HepG2 (cell line): ENCODE measurements at regions not wholly inside any gene's neighbourhood (a gene's known extent, or its start where the extent isn't known, plus 50 kb on each side); places are given as distances from the start of the nearest gene placed in this dataset.

Source experiments
- ATAC-seq: fragments of 200-7000 bp; cut with Tn5 transposase; 3 replicates; pipeline ENCODE4 v1.9.1; 2020; ENCODE audit warnings: mild to moderate bottlenecking, moderate library complexity
- BruUV-seq: library from RNA; stranded (reverse); fragments of 400-500 nt; replicated peaks from 2 replicates; lab custom pipeline; 2021; lab: Mats Ljungman, UMichigan
- CTCF ChIA-PET: fragments of 300-600 bp; formaldehyde crosslinking; extraction: SDS; loops from one replicate; lab custom pipeline; 2021; ENCODE audit warnings: low total read pairs, inconsistent platforms, low intra/inter-chr PET ratio; lab: Yijun Ruan, JAX
- POLR2A ChIA-PET: fragments of 350-600 bp; sonication (Branson Sonifier 250); formaldehyde crosslinking; loops from one replicate; lab custom pipeline; 2020; ENCODE audit warnings: antibody characterized with exemption, inconsistent platforms; lab: Yijun Ruan, JAX
- DNase-seq: peaks from one replicate; pipeline ENCODE4 v3.0.0-alpha.2; 2015; ENCODE audit warnings: low spot score
- FAIRE-seq: peaks from 3 replicates; lab custom pipeline; 2011; peaks lifted over from hg19 to GRCh38; lab: Jason Lieb, UNC
- H2AFZ ChIP-seq: one replicate; pipeline ENCODE4 v1.6.1; 2011; ENCODE audit warnings: low read length, inconsistent platforms
- H3K27ac ChIP-seq: fragments of 300-600 bp; 3 replicates; pipeline ENCODE4 v1.8.0; 2011; ENCODE audit warnings: mixed run types, mild to moderate bottlenecking, mixed read lengths, low read length, inconsistent platforms; ENCODE audit not compliant: insufficient read depth; ENCODE audit errors: extremely low read length
- H3K27me3 ChIP-seq, 2 experiments: fragments of 200-600 bp in 1 of 2; 2 replicates in 1 of 2; 3 replicates in 1 of 2; pipeline versions ENCODE4 v1.6.0 to v1.8.0; 2011; ENCODE audit warnings: low read length in 2 of 2, mild to moderate bottlenecking in 2 of 2, moderate library complexity in 2 of 2, inconsistent platforms in 1 of 2; ENCODE audit not compliant: insufficient read depth in 2 of 2, control insufficient read depth in 1 of 2
- H3K36me3 ChIP-seq, 2 experiments: fragments of 200-600 bp in 1 of 2; replicated peaks in 1 of 2; 2 replicates in 1 of 2; 3 replicates in 1 of 2; pipeline versions ENCODE4 v1.5.1 to v1.8.0; 2011; ENCODE audit warnings: low read length in 2 of 2, inconsistent platforms in 1 of 2; ENCODE audit not compliant: insufficient read depth in 2 of 2, control insufficient read depth in 1 of 2
- H3K4me1 ChIP-seq: 2 replicates; pipeline ENCODE4 v1.5.1; 2012; ENCODE audit warnings: low read length, inconsistent platforms; ENCODE audit not compliant: insufficient read depth
- H3K4me2 ChIP-seq: 2 replicates; pipeline ENCODE4 v1.6.0; 2011; ENCODE audit warnings: low read depth, low read length, inconsistent platforms
- H3K4me3 ChIP-seq, 3 experiments: fragments of 200-600 bp in 1 of 3; sonication (generic), shearing (Covaris generic) in 1 of 3; replicated peaks in 1 of 3; 2 replicates each; pipeline ENCODE4 v1.5.1; 2011 to 2016; ENCODE audit warnings: low read length in 3 of 3, inconsistent platforms in 2 of 3, low read depth in 2 of 3, mild to moderate bottlenecking in 2 of 3, control low read depth in 1 of 3, mixed read lengths in 1 of 3; ENCODE audit not compliant: insufficient read depth in 1 of 3
- H3K79me2 ChIP-seq: one replicate; pipeline ENCODE4 v1.6.1; 2011; ENCODE audit warnings: low read length, inconsistent platforms; ENCODE audit not compliant: insufficient read depth
- H3K9ac ChIP-seq: 2 replicates; pipeline ENCODE4 v1.6.0; 2011; ENCODE audit warnings: mild to moderate bottlenecking, low read depth, low read length, inconsistent platforms; ENCODE audit not compliant: insufficient read depth
- H3K9me3 ChIP-seq: 2 replicates; pipeline ENCODE4 v1.5.1; 2012; ENCODE audit warnings: mild to moderate bottlenecking, low read length
- H4K20me1 ChIP-seq: 2 replicates; pipeline ENCODE4 v1.6.0; 2011; ENCODE audit warnings: inconsistent platforms, mild to moderate bottlenecking, low read length, moderate library complexity; ENCODE audit not compliant: insufficient read depth
- ASH2L ChIP-seq: fragments of 300-600, 200-600 bp; sonication (generic); IDR thresholded peaks from 2 replicates; pipeline ENCODE4 v1.7.0; 2017; ENCODE audit warnings: low read depth, mild to moderate bottlenecking, moderate library complexity, mixed read lengths, low read length; ENCODE audit not compliant: insufficient read length
- ELF1 ChIP-seq: sonication (generic); formaldehyde crosslinking; IDR thresholded peaks from 2 replicates; pipeline ENCODE4 v1.4.0; 2020; ENCODE audit warnings: missing genetic modification reagents
- FOXO4 ChIP-seq: sonication (generic); formaldehyde crosslinking; conservative IDR thresholded peaks from 2 replicates; pipeline ENCODE4 v1.8.1; 2023; ENCODE audit warnings: missing genetic modification reagents
- GABPB1 ChIP-seq: IDR thresholded peaks from 2 replicates; pipeline ENCODE4 v1.6.1; 2016; ENCODE audit warnings: mild to moderate bottlenecking, missing genetic modification reagents, moderate library complexity, missing compliant biosample characterization
- GPN1 ChIP-seq: sonication (generic); formaldehyde crosslinking; IDR thresholded peaks from 2 replicates; pipeline ENCODE4 v1.5.1; 2020; ENCODE audit warnings: missing genetic modification reagents, borderline replicate concordance
- KLF15 ChIP-seq: sonication (generic); formaldehyde crosslinking; IDR thresholded peaks from 2 replicates; pipeline ENCODE4 v1.8.1; 2023; ENCODE audit warnings: borderline replicate concordance, mild to moderate bottlenecking, inconsistent platforms, missing genetic modification reagents, mixed read lengths
- ZBTB33 ChIP-seq: sonication (generic); formaldehyde crosslinking; IDR thresholded peaks from 2 replicates; pipeline ENCODE4 v1.4.0; 2020; ENCODE audit warnings: missing genetic modification reagents
- ZC3H4 ChIP-seq: sonication (generic); formaldehyde crosslinking; IDR thresholded peaks from 2 replicates; pipeline ENCODE4 v1.4.0; 2020; ENCODE audit warnings: missing genetic modification reagents, borderline replicate concordance
- ZNF350 ChIP-seq: sonication (generic); formaldehyde crosslinking; IDR thresholded peaks from 2 replicates; pipeline ENCODE4 v1.4.0; 2020; ENCODE audit warnings: mild to moderate bottlenecking, low read depth, missing genetic modification reagents, borderline replicate concordance
- ZNF460 ChIP-seq: sonication (generic); formaldehyde crosslinking; IDR thresholded peaks from 2 replicates; pipeline ENCODE4 v1.5.1; 2020; ENCODE audit warnings: missing genetic modification reagents, mild to moderate bottlenecking, borderline replicate concordance
- ZNF546 ChIP-seq: sonication (generic); formaldehyde crosslinking; conservative IDR thresholded peaks from 2 replicates; pipeline ENCODE4 v1.8.1; 2023; ENCODE audit warnings: mild to moderate bottlenecking, missing genetic modification reagents
- WGBS: methylation state at CpG from one replicate; pipeline ENCODE4 v1.1.6; 2017; ENCODE audit warnings: low lambda C conversion rate; 5-methylcytosine and 5-hydroxymethylcytosine counted together
- in situ Hi-C: cut with HindIII; loops from 2 replicates; pipeline ENCODE4 v1.10.0; 2017; ENCODE audit warnings: low pct_unique_long_range_greater_than_20kb; ENCODE audit not compliant: extremely low pct_ligation_motif_present
- intact Hi-C: fragments of 100-400 bp; cut with micrococcal nuclease; formaldehyde crosslinking; loops from one replicate; pipeline ENCODE4 v1.10.0; 2022; ENCODE audit not compliant: unreplicated experiment

- Histone ChIP-seq H3K9me3 (no peaks in the 10 kb centered on the region), H2AFZ (no peak overlapping the region), H3K4me2 (no peak overlapping the region), H3K27ac (no peak overlapping the region), H3K27me3 (no peaks in the 10 kb centered on the region; a peak in 1 of 5 replicates), H3K9ac (no peak overlapping the region), H3K36me3 (no peaks in the 10 kb centered on the region), H3K4me3 (no peak overlapping the region), H3K4me1 (peaks cover 32% of the 10 kb centered on the region), H4K20me1 (no peaks in the 10 kb centered on the region), H3K79me2 (no peaks in the 10 kb centered on the region)
- no peak for ATAC-seq
- intact Hi-C loops: no loop called here
- 42% methylated on average over 7 of the region's 8 CpGs for WGBS
- no peak for DNase-seq
- no peak for FAIRE-seq
- TF ChIP-seq GPN1 (CRISPR knock-in tag) (no peak), ELF1 (CRISPR knock-in tag) (no peak), ASH2L (no peak), ZNF460 (peak; percentile 33; the same call in 1 of the 2 replicates), ZNF546 (CRISPR knock-in tag) (no peak), FOXO4 (CRISPR knock-in tag) (no peak), ZBTB33 (CRISPR knock-in tag) (peak; percentile 86), GABPB1 (CRISPR knock-in tag) (no peak), KLF15 (CRISPR knock-in tag) (no peak), ZC3H4 (CRISPR knock-in tag) (no peak), ZNF350 (no peak)
- ChIA-PET CTCF (no interaction called here), POLR2A (no interaction called here)
- in situ Hi-C loops: no loop called here
- BruUV-seq: no TSS peak
Measured at GRCh38 chr13:30023196-30023895, 172.9 kb upstream of the UBL3 start.
